ENCODE measurements at regions not wholly inside any gene's neighbourhood (a gene's known extent, or its start where the extent isn't known, plus 50 kb on each side); places are given as distances from the start of the nearest gene placed in this dataset.
"Not testable (repeated sequence)": the region's sequence is repeated elsewhere in the genome, so short reads cannot be mapped to it uniquely, and the experiment has no call there.

GRCh38 chr17:72461757-72462156, 340.9 kb downstream of the SOX9 start:
- no peak for DNase-seq (ENCODE audit: extremely low spot score, unreplicated experiment)
- TF ChIP-seq, protein P1, sequence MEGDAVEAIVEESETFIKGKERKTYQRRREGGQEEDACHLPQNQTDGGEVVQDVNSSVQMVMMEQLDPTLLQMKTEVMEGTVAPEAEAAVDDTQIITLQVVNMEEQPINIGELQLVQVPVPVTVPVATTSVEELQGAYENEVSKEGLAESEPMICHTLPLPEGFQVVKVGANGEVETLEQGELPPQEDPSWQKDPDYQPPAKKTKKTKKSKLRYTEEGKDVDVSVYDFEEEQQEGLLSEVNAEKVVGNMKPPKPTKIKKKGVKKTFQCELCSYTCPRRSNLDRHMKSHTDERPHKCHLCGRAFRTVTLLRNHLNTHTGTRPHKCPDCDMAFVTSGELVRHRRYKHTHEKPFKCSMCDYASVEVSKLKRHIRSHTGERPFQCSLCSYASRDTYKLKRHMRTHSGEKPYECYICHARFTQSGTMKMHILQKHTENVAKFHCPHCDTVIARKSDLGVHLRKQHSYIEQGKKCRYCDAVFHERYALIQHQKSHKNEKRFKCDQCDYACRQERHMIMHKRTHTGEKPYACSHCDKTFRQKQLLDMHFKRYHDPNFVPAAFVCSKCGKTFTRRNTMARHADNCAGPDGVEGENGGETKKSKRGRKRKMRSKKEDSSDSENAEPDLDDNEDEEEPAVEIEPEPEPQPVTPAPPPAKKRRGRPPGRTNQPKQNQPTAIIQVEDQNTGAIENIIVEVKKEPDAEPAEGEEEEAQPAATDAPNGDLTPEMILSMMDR (IDR thresholded peaks at IDR 0.05) = no peak
- H3K4me1 Mint-ChIP-seq (ENCODE audit: unreplicated experiment) = peaks cover 61% of the 10 kb centered on the region
- H3K36me3 Mint-ChIP-seq (ENCODE audit: unreplicated experiment) = no peaks in the 10 kb centered on the region
- no peaks in the 10 kb centered on the region for H3K27me3 Mint-ChIP-seq (ENCODE audit: unreplicated experiment)
- H3K9me3 Mint-ChIP-seq (ENCODE audit: unreplicated experiment) = no peaks in the 10 kb centered on the region
- no peak overlapping the region for H3K4me3 Mint-ChIP-seq (ENCODE audit: unreplicated experiment)
- no peak overlapping the region for H3K27ac Mint-ChIP-seq (ENCODE audit: unreplicated experiment)

DNA sequence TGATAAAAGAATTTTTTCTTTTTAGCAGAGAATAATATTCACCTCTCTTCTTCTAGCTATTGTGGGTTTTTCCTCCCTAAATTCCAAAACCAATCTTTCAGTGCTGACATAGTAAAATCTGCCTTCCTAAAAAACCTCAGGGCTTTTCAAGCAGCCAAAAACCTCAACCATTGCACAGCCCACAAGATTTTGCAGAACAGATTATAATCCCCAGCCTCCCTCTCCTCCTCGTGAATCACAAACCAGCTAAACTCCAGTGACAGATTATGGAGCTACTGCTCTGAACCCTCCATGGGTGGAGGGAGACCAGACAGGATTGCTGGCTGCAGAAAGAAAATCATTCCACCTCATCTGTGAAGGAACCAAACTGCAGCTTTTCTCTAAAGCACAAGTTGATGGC, 341.6 kb downstream of the SOX9 start:
- H3K36me3 Mint-ChIP-seq (ENCODE audit: unreplicated experiment) = no peaks in the 10 kb centered on the region
- TF ChIP-seq, protein P1 (IDR thresholded peaks at IDR 0.05) = no peak
- no peak overlapping the region for H3K4me3 Mint-ChIP-seq (ENCODE audit: unreplicated experiment)
- peaks cover 57% of the 10 kb centered on the region for H3K4me1 Mint-ChIP-seq (ENCODE audit: unreplicated experiment)
- no peaks in the 10 kb centered on the region for H3K27me3 Mint-ChIP-seq (ENCODE audit: unreplicated experiment)
- no peaks in the 10 kb centered on the region for H3K9me3 Mint-ChIP-seq (ENCODE audit: unreplicated experiment)
- no peak overlapping the region for H3K27ac Mint-ChIP-seq (ENCODE audit: unreplicated experiment)
- no peak for DNase-seq (ENCODE audit: extremely low spot score, unreplicated experiment)

GRCh38 chr17:72462814-72463213, 342.0 kb downstream of the SOX9 start:
- H3K36me3 Mint-ChIP-seq (ENCODE audit: unreplicated experiment) = no peaks in the 10 kb centered on the region
- DNase-seq (ENCODE audit: extremely low spot score, unreplicated experiment) = no peak
- H3K4me3 Mint-ChIP-seq (ENCODE audit: unreplicated experiment) = no peak overlapping the region
- H3K27ac Mint-ChIP-seq (ENCODE audit: unreplicated experiment) = no peak overlapping the region
- TF ChIP-seq, protein P1 (IDR thresholded peaks at IDR 0.05) = no peak
- no peaks in the 10 kb centered on the region for H3K9me3 Mint-ChIP-seq (ENCODE audit: unreplicated experiment)
- peaks cover 53% of the 10 kb centered on the region for H3K4me1 Mint-ChIP-seq (ENCODE audit: unreplicated experiment)
- no peaks in the 10 kb centered on the region for H3K27me3 Mint-ChIP-seq (ENCODE audit: unreplicated experiment)

DNA sequence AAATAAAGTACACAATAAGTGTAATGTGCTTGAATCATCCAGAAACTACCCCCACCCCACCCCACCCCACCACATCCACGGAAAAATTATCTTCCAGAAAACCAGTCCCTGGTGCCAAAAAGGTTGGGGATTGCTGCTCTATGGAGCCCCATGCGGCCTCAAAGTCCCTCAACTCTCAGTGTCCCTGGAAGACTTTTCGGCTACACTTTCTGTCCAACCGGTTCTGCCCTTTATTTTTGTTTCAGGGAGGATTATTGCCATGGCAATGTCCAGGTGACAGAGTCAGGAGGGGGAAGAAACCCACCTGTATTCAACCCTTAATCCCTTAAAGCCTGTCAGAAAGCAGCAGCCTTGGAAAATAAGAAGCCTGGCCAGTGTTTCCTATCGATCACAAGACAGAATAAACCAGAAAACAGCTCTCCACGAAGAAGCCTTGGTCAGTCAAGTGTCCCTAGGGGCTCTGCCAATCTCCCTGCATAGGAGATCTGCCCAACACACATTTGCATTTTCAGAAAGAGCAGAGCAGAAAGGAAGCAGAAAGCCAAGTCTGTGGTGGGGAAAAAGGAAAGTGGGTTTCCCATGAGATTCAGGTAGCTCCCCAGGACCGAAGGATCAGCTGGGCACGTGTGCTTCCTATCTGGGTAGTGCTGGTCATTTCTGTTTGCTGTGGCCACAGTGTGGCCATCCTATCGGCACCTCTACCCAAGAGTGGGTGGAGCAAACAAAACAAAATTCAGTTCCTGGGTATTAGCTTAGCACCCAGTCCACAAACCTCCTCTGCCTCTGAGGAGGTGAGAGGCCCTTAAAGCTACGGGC, 342.7 kb downstream of the SOX9 start:
- no peak for DNase-seq (ENCODE audit: extremely low spot score, unreplicated experiment)
- Mint-ChIP-seq H3K36me3 (ENCODE audit: unreplicated experiment) (no peaks in the 10 kb centered on the region), H3K4me1 (ENCODE audit: unreplicated experiment) (peaks cover 46% of the 10 kb centered on the region), H3K27ac (ENCODE audit: unreplicated experiment) (no peak overlapping the region), H3K27me3 (ENCODE audit: unreplicated experiment) (no peaks in the 10 kb centered on the region), H3K9me3 (ENCODE audit: unreplicated experiment) (no peaks in the 10 kb centered on the region), H3K4me3 (ENCODE audit: unreplicated experiment) (no peak overlapping the region)
- TF ChIP-seq, protein P1 (IDR thresholded peaks at IDR 0.05) = no peak

GRCh38 chr17:72464221-72464620, 343.4 kb downstream of the SOX9 start:
- H3K36me3 Mint-ChIP-seq (ENCODE audit: unreplicated experiment); H3K4me3 Mint-ChIP-seq (ENCODE audit: unreplicated experiment); H3K9me3 Mint-ChIP-seq (ENCODE audit: unreplicated experiment); H3K27me3 Mint-ChIP-seq (ENCODE audit: unreplicated experiment); H3K27ac Mint-ChIP-seq (ENCODE audit: unreplicated experiment); DNase-seq (ENCODE audit: extremely low spot score, unreplicated experiment): not testable (repeated sequence)
- peaks cover 44% of the 10 kb centered on the region for H3K4me1 Mint-ChIP-seq (ENCODE audit: unreplicated experiment)
